Stromal cell of bone marrow (primary cell): ENCODE measurements at regions not wholly inside any gene's neighbourhood (a gene's known extent, or its start where the extent isn't known, plus 50 kb on each side); places are given as distances from the start of the nearest gene placed in this dataset.

Experiments used
- DNase-seq: peaks from one replicate; pipeline ENCODE4 v3.0.0-alpha.2; 2012; ENCODE audit warnings: low read depth

DNA sequence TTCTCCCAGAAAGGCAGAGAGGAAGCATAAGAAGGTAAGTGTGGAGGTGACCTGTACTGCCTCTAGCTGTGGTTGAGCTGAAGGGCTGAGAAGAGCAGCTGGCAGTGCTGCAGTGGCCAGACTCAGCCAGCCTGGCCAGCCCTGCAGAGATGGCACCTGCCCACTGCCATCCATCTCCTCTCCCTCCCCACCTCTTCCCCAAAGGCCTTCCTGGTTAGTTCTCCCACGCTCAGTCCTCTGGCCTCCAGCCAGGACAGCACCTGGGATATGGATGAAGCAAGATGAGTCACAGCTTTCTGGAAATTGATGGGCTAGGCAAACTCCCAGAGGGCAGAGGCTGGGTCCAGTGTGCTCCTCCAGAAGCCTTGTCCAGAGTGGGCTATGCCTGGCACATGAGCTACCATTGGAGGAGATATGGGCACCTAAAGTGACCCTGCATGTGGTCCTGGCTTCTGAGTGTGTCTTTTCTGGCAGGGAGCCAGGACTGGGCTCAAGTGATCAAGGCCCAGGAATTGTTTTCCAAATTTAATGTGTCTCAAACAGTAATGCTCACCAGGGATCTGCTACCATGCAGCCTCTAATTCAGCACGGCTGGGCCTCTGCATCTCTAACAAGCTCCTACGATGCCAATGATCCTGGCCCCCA is 81.0 kb upstream of the CACUL1 start:
- no peak for DNase-seq

- no peak for DNase-seq
Measured at GRCh38 chr10:118838364-118838763, 83.6 kb upstream of the CACUL1 start.

DNA sequence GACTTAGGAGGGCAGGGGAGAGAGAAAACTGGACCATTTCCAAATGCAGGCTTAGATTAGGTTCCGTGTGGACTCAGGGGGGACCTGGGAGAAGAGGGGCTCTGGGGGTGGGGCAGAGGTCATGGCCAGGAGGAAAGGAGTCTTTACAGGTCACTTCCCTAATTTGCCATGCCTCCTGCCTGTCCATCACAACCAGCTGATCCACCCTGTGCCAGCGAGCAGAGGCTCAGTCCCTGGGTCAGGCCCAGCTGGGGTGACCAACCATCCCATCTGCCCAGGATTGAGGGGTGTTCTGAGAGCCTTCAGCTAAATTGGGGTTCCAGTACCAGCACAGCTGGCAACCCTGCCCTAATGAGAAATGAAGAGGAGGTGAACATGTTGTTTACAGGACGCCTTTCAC is 84.6 kb upstream of the CACUL1 start:
- DNase-seq, result no peak

DNA sequence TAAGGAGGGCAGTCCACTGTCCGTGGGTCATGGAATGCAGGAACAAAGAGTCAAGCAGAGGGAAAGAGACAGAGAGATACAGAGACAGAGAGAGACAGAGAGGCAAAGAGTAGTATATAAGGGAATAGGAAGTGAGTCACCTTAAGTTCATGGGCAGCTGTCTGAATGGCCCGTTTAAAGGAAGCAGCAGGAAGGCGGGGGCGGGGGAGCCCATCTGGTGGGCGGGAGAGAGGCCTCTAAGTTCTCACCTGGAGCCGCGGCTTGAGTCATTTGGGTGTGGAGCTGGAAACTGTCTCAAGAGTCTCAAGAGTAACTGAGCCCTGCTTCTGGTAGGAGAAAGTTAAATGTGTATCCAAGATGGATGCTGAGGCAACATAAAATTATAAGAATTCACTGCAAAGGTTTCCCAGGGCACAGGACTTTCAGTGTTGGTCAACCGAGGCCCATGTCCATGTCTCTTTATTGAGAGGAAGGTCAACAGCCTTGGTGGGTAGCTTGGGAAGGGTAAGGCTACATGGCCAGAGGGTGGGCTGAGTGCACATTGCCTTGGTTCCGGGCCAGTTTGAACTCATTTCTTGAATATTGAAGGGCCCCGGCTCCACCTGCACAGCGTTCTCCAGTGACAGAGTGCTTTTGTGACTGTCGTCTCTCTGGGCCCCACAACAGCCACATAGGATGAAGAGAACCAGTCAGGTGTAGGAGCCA is 85.5 kb upstream of the CACUL1 start:
- DNase-seq, result no peak

- no peak for DNase-seq
Measured at GRCh38 chr10:118840776-118841468, 86.2 kb upstream of the CACUL1 start.

- DNase-seq, result no peak
Measured at GRCh38 chr10:118841881-118842605, 87.3 kb upstream of the CACUL1 start.

DNA sequence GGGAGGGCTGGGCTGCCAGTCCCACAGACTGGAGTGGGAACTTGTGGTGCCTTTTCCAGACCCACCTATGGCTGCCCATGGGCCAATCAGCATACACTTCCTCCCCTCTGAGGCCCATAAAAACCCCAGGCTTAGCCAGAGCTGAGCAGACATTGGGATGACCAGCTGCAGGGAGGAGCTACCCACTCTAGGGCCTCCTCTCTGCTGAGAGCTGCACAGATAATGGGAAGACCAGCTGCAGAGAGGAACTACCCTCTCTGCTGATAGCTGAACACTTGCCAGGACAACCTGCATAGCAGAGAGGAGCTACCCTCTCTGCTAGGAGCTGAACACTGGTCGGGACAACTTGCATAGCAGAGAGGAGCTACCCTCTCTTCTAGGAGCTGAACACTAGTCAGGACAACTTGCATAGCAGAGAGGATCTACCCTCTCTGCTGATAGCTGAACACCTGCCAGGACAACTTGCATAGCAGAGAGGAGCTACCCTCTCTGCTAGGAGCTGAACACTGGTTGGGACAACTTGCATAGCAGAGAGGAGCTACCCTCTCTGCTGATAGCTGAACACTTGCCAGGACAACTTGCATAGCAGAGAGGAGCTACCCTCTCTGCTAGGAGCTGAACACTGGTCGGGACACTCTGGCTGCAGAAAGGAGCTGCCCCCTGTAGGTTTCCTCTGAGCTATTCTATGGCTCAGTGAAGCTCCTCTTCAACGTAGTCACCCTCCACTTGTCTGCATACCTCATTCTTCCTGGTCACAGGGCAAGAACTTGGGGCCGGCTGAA is 88.3 kb upstream of the CACUL1 start:
- no peak for DNase-seq

- no peak for DNase-seq
Measured at GRCh38 chr10:118843647-118844265, 89.0 kb upstream of the CACUL1 start.

GRCh38 chr10:118844731-118845521 is 90.2 kb upstream of the CACUL1 start:
- peak; percentile 3 for DNase-seq

DNA sequence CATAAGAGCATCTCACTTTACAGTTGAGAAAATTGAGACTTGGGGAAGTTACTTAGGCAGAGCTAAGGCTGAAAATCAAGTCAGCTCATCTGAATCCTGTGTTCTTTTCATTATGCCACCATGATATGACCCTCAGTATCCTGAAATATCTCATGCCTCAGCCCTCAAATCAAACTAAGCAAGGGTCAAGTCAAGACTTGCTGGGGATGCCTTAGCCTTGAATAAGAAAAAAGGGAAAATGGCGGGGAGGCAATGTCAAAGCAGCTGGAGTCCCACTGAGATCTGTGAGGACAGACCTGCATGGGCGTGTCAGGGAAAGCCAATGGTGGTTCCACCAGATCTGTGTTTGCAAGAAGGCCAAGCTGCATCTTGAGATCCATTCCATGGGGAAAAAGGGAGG is 91.0 kb upstream of the CACUL1 start:
- no peak for DNase-seq

- DNase-seq, result peak; percentile 27
Measured at GRCh38 chr10:118850418-118851061, 95.8 kb upstream of the CACUL1 start.

- no peak for DNase-seq
Measured at GRCh38 chr10:118851062-118852035, 96.6 kb upstream of the CACUL1 start.

- DNase-seq, result no peak
Measured at GRCh38 chr10:118853916-118854315, 99.1 kb upstream of the CACUL1 start.

DNA sequence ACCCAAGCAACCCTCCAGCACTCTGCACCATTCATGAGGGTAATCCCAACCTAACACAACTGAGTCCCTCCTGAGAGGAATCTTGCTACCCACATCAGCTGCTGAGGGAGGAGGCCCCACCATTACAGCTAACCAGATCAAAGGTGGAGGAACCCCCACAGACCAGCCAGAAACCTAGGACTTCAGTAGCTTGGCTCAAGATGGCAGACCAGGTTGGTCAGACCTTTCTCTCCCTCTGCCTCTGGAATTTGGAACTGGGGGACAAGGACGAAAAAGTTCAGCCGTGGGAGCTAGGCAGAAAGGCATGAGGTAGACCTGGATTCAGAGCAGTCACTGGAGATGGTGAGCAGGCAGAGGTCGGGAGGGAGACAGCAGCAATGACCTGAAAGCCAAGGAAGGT is 101.3 kb upstream of the CACUL1 start:
- no peak for DNase-seq

DNA sequence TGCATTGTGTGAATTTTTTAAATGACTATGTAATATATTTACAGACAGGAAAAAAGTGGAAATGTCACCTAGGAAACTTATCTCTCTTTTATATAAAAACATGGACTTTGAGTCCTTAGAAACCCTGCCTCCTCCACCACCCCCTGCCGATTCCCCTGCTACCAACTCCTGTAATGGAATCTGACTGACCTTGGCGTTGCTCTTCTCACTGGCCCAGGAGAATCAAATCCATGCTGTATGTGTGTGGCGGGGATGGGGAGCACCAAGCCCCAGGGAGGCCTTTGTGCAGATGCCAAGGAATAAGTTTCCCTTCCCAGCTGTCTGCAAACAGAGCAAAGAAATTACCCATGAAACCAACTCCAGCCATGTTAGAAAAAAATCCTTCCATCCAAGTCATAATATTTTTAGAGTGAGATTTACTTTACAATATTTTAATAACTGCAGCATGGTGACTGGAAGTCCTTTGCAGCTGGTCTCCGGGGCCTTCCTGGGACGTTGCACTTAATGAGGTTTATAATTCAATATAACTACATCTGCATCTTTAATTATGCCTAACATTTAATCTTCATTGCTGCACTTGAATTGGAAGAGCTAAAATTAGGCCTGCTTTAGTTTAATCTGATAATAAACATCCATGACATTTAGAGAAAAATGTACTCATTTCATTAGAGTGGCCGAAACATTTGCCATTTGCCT is 111.4 kb upstream of the CACUL1 start:
- DNase-seq, result no peak

GRCh38 chr10:118867768-118868167 is 113.0 kb upstream of the CACUL1 start:
- DNase-seq, result no peak

DNA sequence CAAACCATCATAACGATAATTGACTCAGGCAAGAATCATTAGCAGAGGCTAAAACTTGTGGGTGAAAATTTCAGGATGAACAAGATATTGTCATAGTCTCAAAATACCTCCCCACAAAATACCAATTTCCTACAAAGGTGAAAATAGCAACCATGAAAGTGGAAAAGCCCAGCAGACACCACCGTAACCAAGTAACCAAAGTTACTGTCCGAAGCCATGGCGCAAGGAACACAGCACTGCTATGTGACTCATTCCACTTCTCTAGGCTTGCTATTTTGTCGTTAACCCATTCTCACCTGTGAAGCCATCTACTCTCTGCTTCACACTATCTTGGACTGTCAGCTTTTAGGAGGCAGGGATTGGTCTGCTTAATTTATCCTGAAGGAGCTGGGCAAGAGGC is 113.8 kb upstream of the CACUL1 start:
- no peak for DNase-seq
